HG03378 (cell line): ENCODE measurements at regions not wholly inside any gene's neighbourhood (a gene's known extent, or its start where the extent isn't known, plus 50 kb on each side); places are given as distances from the start of the nearest gene placed in this dataset.
"Not testable (repeated sequence)": the region's sequence is repeated elsewhere in the genome, so short reads cannot be mapped to it uniquely, and the experiment has no call there.

Experiments used
- ATAC-seq: cut with Tn5 transposase; IDR thresholded peaks from one replicate; pipeline ENCODE4 v1.9.1; 2021; ENCODE audit warnings: mild to moderate bottlenecking, moderate library complexity; ENCODE audit not compliant: unreplicated experiment

GRCh38 chr20:47865451-47865850 lies 80.2 kb upstream of the SULF2 start:
- ATAC-seq, result no peak

GRCh38 chr20:47863981-47864380 lies 78.7 kb upstream of the SULF2 start:
- ATAC-seq, result no peak

GRCh38 chr20:47863315-47863965 lies 78.2 kb upstream of the SULF2 start:
- no peak for ATAC-seq

GRCh38 chr20:47862574-47863240 lies 77.4 kb upstream of the SULF2 start:
- no peak for ATAC-seq

- ATAC-seq, result no peak
These were observed 75.8 kb upstream of the SULF2 start for GRCh38 chr20:47861116-47861515.

GRCh38 chr20:47860049-47860830 lies 75.0 kb upstream of the SULF2 start:
- no peak for ATAC-seq

- ATAC-seq, result no peak
These were observed 74.0 kb upstream of the SULF2 start for GRCh38 chr20:47859278-47859677.

GRCh38 chr20:47857569-47858464 lies 72.5 kb upstream of the SULF2 start:
- no peak for ATAC-seq

- ATAC-seq, result no peak
These were observed 71.9 kb upstream of the SULF2 start for GRCh38 chr20:47857187-47857568.

GRCh38 chr20:47855799-47856198 lies 70.5 kb upstream of the SULF2 start:
- no peak for ATAC-seq

GRCh38 chr20:47854687-47855212 lies 69.5 kb upstream of the SULF2 start:
- ATAC-seq, result no peak

GRCh38 chr20:47851774-47852173 lies 66.5 kb upstream of the SULF2 start:
- no peak for ATAC-seq

- ATAC-seq, result no peak
These were observed 64.9 kb upstream of the SULF2 start for GRCh38 chr20:47850146-47850545.

- ATAC-seq, result no peak
These were observed 64.3 kb upstream of the SULF2 start for GRCh38 chr20:47849596-47849995.

GRCh38 chr20:47849006-47849405 lies 63.7 kb upstream of the SULF2 start:
- no peak for ATAC-seq

GRCh38 chr20:47848534-47848933 lies 63.3 kb upstream of the SULF2 start:
- ATAC-seq, result not testable (repeated sequence)

- ATAC-seq, result no peak
These were observed 62.7 kb upstream of the SULF2 start for GRCh38 chr20:47847884-47848485.

GRCh38 chr20:47847220-47847619 lies 61.9 kb upstream of the SULF2 start:
- not testable (repeated sequence) for ATAC-seq

- not testable (repeated sequence) for ATAC-seq
These were observed 61.4 kb upstream of the SULF2 start for GRCh38 chr20:47846651-47847050.

GRCh38 chr20:47845382-47845977 lies 60.2 kb upstream of the SULF2 start:
- not testable (repeated sequence) for ATAC-seq
